GM21786 (cell line): ENCODE measurements at regions not wholly inside any gene's neighbourhood (a gene's known extent, or its start where the extent isn't known, plus 50 kb on each side); places are given as distances from the start of the nearest gene placed in this dataset.

Source experiments
- ATAC-seq: cut with Tn5 transposase; IDR thresholded peaks from one replicate; pipeline ENCODE4 v1.9.1; 2021; ENCODE audit not compliant: unreplicated experiment

DNA sequence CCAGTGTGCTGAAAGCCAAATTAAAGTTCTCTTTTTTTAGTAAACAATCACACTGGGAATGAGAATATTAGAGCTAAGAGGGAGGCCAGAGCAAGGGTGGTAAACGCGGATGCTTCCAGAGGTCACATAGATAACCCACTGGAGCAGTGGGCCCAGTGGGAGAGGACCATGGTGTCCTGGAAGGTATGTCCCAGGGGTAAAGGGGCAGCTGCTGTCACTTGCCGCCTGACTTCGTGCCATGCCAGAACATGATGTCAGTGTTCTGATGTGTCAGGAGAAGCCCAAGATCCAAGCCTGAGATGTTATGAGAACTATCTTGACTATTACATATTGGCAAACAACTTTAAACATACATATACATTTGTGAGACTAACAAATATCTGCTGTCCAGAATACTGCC, 211.9 kb upstream of the IL12A start:
- no peak for ATAC-seq

DNA sequence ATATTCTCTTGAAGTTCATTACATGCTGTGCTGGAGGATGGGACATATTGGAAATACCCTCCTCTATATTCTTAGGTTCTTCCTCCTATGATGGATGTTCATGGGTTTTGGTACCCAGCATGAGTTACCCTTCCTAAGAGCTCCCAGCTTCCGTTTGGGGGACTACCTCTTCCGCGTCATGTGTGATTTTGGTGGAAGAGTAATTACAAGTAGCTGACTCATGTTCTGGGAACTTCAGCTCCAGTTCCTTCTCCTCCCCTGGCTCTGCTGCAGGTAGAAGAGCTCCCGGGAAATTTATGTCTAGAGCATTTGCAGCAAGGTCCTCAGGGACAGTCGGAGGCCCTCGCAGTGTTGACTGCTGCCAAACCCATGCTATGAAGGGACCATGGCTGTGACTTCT, 208.8 kb upstream of the IL12A start:
- no peak for ATAC-seq

DNA sequence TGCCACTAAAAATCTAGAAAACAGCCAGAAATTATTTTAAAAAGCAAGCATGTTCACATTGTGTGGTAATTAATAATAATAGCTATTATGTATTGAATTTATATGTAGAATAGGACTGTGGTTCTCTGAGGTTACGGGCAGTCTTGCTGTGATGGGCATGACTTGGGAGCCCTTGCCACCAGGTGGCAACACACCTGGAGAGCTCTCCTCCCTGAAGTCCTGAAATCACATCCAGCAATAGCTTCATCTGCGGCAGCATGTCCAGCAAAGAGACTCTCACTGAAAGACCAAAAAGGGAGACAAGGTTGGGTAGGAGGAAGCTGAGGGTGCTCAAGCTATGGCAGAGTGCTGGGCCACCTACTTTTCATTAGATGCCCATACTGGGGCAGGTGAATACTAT, 206.8 kb upstream of the IL12A start:
- no peak for ATAC-seq

DNA sequence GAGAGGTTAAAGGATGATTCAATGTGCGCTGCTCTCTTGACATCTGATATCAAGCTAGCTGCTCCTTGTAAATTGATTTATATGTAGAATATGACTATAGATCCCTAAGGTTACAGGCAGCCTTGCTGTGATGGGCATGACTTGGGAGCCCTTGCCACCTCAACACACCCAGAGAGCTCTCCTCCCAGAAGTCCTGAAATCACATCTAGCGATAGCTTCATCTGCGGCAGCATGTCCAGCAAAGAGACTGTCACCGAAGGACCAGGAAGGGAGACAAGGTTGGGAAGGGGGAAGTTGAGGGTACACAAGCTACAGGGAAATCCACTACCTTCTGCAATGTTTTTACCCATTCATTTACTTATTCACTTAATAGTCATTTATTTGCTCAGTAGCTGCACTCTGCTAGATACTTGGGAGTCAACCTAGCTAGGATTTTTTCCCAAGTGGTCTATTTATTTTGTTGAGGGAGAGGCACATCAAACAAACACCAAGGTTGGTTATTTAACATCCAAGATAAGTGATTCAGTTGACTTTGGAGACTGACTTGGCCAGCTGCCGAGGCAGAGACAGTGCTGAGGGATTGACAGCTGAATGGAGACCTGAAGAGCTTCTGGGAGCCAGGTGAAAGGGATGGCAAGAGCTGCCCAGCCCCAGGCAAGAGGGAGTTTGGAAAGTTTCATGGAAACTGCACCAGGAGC, 205.8 kb upstream of the IL12A start:
- ATAC-seq = no peak

DNA sequence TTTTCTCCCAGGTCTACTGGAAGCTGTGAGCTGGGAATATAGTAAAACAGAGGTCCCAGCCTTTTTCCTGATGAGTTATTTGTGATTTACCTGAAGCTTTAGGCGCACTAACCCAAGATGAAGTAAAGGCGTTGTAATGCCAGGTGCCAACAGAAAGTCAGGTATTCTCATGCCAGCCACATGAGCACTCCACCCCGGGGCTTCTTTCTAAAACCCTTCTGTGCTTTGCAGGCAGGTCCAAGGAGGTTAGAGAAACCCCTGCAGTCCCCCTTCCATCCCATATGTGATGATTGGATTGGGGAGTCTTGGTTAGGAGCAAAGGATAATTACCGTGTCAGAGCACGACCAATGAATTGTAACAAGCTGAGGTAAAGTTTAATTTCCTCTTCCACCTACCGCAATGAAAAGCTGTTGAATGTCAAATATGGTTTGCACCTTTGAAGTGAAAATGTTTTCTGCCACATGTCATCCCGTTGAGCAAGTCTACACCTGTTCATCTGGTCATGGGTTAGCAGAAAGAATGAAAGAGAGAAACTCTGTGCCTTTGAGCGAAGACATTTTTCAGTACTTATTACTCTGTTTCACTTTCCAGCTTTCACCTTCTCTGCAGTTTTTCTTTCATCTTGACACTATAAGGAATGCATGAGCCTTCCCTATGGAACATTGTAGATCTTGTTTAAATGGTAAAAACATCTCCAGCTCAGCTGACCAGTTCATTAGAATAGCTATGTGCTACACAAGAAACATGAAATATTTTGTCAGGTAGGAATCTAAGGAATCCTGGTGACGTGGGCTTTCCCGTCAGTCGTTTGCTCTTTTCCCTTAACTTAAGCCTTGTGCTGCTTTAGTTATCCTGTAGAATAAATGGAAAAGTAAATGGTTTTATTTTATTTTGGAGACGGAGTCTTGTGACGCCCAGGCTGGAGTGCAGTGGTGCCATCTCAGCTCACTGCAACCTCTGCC, 204.6 kb upstream of the IL12A start:
- ATAC-seq = peak; percentile 71

DNA sequence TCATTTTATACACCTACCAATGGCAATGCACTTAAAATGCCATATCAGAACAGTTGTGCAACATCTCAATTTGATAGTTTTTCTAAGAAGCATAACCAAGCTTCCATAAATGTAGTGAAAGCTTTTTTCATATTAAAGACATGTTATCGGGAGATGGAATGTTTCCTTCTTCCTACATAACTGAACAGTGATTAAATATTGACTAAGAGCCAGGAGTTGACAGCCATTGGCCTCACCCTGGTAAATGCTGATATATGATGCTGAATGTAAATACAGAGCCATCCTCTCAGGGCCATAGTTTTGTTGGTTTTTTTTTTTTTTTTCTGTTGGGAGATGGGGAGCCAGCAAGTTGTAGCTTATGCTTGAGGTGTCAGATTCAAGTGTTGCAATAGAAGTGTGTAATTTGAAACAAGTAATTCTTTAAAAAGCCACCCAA, 203.3 kb upstream of the IL12A start:
- ATAC-seq = no peak

DNA sequence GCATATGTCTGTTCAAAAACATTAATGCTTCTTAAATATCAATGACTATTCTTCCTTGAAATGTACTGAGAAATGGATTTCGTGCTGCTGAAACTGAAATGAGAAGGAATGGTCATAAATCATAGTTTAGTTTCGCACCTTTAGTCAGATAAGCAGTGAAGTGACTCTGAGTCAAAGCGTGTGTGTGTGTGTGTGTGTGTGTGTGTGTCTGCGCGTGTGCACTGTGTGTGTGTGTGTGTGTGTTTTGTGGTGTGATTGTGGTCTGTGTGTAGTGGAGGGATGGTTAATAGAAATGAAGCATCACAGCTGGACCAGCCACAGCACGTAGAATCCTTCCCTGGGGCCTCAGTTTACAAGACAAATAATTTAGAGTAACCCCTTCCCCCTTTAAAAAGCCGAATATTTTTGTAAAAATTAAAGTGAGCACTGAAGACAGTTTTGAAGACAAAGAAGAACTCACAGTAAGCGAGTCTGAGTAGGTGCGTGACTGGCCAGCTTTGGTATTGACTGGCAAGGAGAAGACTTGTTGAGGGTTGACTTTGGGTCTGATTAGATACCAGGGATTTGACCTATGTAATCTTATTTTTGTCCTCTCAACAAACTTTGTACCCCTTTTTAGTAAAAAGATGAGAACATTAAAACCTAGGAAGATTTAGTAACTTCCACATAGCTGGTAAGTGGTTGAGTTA, 202.0 kb upstream of the IL12A start:
- ATAC-seq = no peak

DNA sequence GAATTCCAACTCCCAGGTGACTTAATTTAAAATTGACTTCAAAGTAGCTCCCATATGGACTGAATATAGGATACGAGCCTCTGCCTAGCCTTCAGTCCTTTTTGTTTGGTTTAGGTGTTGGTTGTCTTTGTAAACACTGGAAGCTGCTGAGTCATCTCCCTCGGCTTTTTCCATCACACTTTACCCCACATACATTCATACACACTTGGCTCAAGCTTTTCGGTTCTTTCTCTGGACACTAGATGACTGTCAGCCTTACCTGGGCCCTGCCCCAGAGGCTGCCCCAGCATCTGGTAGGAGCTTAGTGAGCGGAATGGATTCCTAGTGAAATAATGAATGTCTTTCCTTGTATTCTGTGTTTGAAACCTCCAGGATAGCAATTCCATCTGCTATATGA, 201.5 kb upstream of the IL12A start:
- no peak for ATAC-seq

DNA sequence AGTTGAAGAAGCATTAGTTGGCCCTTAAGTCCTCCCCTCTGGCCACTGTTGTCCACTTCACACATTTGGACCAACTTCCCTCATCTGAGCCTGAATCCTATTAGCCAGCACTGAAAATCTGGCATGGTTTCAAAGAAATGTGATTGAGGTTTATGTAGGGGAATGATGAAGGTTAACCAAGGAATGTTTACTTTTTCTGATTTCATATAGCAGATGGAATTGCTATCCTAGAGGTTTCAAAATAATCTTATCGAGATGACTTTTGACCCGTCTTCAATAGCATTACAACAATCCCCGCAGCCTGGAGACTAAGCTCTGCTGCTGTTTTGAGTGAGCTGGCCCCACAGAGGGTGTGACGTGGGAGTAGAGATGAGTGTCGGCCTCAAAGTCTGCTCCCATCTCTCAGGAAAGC, 200.8 kb upstream of the IL12A start:
- ATAC-seq = no peak

DNA sequence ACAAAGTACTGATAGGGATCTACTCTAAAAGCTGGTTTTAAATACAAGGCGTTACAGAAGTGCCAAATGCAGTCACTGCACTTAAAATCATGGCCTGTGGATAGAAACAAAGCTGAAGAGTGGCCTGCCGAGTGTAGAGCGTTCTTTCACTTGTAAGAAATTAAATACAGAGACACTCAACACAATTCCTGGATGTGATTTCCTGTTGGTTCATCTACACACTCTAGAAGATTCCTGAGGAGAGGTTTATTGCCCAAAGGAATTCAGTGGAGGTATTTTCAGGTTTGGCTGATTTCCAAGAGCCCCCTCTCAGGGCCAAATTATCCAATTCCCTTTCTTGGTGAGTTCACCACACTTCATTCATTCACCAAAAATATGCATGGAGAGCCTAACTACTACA, 200.3 kb upstream of the IL12A start:
- no peak for ATAC-seq

DNA sequence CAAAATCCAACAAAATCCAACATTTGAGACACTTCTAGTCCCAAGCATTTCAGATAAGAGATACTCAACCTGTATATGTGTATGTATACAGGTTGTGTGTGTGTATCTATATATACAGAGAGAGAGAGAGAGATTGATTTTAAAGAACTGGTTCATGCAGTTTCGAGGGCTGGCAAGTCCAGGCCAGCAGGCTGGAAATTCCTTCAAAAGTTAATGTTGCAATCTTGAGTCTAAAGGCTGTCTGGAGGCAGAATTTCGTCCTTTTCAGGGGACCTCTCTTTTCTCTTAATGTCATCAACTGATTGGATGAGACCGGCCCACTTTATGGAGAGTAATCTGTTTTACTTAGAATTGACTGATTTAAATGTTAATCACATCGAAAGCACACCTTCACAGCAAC, 199.6 kb upstream of the IL12A start:
- ATAC-seq = no peak

DNA sequence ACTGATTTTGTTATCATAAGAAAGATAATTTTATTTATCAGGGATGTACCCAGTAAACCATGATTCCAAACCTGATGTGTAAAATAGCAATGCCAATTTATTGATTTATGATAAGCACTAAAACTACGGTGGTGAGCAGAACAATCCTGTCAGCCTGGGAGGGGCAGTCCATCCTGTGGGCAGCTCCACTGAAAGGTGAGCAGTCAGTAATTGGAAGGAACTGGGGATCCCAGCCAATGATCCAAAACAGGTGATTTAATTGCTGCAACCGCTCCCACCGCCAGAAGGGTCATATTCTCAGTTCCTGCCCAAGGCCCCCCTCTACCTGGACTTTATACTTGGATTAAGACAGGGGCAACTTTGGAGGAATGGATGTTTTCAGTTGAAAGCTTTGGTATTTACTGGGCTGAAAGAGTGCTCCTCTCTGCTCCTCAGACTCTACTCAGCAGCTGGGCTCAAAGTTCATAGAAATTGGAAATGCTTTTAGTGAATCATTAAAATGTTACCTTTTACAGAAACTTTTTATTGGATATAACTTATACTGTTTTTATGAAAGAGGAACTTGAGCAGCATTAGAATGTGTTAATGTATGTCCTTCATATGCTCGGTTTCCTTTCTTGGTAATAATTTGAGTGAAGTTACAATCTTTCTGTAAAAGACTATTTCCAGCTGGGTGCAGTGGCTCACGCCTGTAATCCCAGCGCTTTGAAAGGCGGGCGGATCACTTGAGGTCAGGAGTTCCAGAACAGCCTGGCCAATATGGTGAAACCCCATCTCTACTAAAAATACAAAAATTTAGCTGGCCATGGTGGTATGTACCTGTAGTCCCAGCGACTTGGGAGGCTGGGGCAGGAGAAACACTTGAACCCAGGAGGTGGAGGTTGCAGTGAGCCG, 198.6 kb upstream of the IL12A start:
- ATAC-seq = no peak

DNA sequence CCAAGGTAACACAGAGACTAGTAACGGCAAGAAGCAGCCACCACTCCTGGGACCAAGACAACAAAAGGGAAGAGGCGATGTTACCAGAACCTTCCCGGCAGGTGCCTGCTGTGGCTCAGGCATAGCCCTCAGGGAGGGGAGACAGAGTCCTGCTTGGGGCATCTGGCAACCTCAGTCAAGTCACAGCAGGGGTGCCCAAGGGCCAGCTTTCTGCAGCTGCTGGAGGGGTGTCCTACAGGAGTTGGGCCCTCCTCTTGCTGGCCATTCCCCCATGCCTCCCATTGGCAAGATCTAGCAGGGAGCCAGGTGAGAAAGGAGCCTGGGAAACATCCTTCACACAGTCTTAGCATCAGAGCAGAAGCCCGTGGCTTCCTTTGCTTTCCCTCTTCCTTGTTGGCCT, 197.3 kb upstream of the IL12A start:
- no peak for ATAC-seq

DNA sequence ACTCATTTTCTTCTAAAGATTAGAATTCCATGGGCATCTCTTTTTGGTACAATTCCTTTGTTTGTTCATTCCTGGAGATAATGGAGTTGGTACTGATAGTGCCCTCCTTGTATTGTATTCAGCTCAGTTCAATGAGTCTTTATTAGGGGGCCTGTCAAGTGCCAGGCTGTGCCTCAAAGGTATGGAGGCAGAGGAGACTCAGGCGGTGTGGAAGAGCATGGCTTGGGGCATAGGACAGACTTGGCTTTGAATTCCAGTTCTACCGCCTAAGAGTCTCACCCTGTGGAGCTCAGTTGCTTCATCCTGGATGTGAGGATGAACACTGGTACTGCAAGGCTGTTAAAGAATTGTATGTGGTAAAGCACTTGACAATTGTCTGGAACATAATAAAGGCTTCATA, 196.6 kb upstream of the IL12A start:
- no peak for ATAC-seq

DNA sequence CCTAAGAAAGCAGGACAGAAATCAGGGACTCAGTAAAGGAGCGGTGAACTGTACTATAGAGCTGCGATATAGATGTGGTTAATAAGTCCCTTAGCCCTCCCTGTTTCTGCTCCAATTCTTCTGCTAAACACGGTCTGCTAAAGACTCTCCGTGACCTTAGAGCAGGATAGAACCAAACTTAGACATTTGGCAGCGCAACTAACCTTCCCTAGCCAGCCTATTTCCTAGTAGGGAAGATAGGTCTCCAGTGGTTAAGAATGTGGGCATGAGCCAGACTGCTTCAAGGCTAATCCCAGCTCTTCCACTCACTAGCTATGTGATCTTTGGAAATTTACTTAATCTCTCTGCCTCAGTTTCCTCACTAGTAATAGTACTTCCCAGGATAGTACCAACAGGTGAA, 193.6 kb upstream of the IL12A start:
- no peak for ATAC-seq

DNA sequence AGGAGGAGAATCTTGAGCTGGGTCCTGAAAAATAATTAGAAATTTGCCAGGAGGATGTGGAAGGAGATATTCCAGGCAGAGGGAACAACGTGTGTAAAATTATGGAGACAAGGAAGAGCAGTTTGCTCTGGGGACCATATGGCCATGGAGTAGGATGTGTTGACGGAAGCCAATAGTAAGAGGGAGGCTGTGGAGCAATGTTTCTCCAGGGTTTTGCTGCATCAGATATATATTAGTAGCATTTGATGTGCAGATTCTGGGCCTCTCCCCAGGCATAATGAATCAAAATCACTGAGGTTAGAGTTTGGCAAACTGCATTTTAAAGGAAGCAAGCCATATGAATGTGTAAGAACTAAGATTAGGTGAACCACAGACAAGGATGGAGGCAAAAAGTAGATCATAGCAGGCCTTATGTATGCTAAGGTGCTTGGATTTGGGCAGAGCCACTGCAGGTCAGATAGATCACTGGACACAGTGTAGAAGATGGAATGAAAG, 192.9 kb upstream of the IL12A start:
- ATAC-seq = no peak

DNA sequence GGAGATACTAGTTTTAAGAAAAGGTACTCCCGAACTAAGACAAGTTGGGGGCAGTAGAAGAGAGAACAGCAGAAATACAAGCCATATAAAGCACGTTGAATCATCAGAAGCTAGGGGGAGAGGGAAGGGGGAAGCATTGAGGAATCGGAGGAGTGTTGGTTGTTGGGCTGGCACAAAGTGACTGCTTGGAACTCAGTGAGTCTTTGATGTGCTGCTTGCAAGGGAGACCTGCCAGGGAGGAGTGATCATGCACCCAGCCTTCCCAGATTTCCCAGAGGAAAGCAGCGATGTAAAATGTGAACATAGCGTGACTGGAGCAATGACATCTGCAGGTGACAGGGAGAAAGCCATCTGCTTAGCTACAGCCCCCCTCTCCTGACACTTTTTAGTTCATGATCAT, 192.4 kb upstream of the IL12A start:
- no peak for ATAC-seq

DNA sequence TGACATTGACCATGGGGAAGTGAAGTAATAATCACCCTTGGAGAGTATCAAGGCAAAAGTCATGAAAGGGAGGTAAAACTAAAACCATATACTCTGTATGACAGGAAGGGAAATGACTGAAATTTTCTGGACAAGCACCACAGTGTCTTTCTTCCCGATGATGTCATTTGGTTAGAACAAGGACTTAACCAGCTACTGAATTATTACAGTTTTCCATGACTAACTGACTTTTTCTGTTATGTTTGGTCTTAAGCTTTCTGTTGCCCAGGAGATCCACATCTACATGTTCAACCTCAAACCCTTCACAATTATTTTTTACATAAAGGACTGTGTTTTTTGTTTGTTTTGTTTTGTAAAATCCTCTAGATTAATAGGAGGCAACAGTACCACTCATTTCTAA, 191.9 kb upstream of the IL12A start:
- ATAC-seq = no peak

DNA sequence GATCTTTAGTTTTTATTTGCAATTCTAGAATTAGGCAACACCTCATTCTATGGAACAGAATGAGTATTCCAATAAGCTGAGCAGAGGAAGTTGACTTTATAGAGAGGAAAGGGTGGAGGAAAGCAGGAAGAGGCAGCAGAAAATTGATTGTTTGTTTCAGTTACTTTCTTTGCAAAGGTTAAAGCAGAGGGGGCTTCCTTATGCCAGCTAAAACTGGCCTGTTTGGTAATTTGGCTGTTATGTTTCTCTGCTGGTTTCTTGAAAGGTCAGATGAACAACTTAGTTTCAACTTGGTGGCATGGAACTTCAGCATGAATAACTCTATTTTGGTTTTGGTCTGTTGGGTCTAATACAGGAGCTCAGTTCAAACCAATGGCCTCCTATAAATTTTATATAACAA, 190.9 kb upstream of the IL12A start:
- no peak for ATAC-seq

DNA sequence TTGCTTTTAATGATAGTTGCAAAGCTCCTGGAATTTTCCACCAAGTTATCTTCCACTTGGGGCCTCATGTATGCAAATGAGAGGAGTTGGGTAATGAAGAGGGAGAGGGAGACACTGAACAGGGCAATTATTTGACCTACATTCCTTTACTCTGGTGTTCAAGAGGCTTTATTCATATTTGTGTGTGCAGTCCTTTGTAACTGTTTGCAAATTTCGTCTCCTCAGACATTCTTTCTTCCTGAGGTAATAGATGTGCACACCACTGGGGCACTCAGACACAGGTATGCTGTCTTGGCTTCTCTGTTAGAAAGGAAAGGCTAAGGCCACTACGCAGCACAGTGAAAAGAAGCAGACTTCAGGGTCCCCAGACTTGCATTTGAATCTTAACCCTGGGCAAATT, 189.7 kb upstream of the IL12A start:
- no peak for ATAC-seq
